H1 (cell line): ENCODE measurements at regions not wholly inside any gene's neighbourhood (a gene's known extent, or its start where the extent isn't known, plus 50 kb on each side); places are given as distances from the start of the nearest gene placed in this dataset.

Experiments
- CTCF ChIA-PET: fragments of 300-600 bp; sonication (Branson Sonifier 250); formaldehyde crosslinking; loops from one replicate; lab custom pipeline; 2021; ENCODE audit not compliant: partially characterized antibody; lab: Charles Lee
- POLR2A ChIA-PET: fragments of 300-600 bp; sonication (Branson Sonifier 250); formaldehyde crosslinking; loops from one replicate; lab custom pipeline; 2021; ENCODE audit warnings: inconsistent platforms; ENCODE audit not compliant: partially characterized antibody; lab: Charles Lee
- DNase-seq, 2 experiments: peaks; one replicate each; pipeline versions ENCODE4 v3.0.0 to v3.0.0-alpha.2; 2010 to 2022; ENCODE audit warnings: low spot score in 2 of 2, low read depth in 1 of 2, mixed read lengths in 1 of 2
- FAIRE-seq: peaks from 2 replicates; lab custom pipeline; 2011; peaks lifted over from hg19 to GRCh38; lab: Jason Lieb, UNC
- H2AFZ ChIP-seq: 2 replicates; pipeline ENCODE4 v1.8.1; 2012; ENCODE audit warnings: low read length, inconsistent platforms
- H2AK5ac ChIP-seq: 2 replicates; pipeline ENCODE4 v1.6.1; 2013; ENCODE audit warnings: low read depth, low read length
- H2BK120ac ChIP-seq: replicated peaks from 2 replicates; pipeline ENCODE3; 2013; ENCODE audit warnings: low read depth, low read length, inconsistent platforms
- H2BK12ac ChIP-seq: 2 replicates; pipeline ENCODE4 v1.6.1; 2013; ENCODE audit warnings: low read depth, low read length
- H2BK15ac ChIP-seq: 2 replicates; pipeline ENCODE4 v1.6.1; 2013; ENCODE audit warnings: low read length
- H2BK20ac ChIP-seq: 2 replicates; pipeline ENCODE4 v1.6.1; 2013; ENCODE audit warnings: low read length
- H2BK5ac ChIP-seq: 2 replicates; pipeline ENCODE4 v1.6.1; 2013; ENCODE audit warnings: low read depth, low read length
- H3K14ac ChIP-seq: 2 replicates; pipeline ENCODE4 v1.6.1; 2013; ENCODE audit warnings: inconsistent platforms; ENCODE audit not compliant: insufficient read length
- H3K18ac ChIP-seq: 2 replicates; pipeline ENCODE4 v1.6.1; 2013; ENCODE audit warnings: low read length; ENCODE audit errors: extremely low read depth
- H3K23ac ChIP-seq: 2 replicates; pipeline ENCODE4 v1.6.1; 2013; ENCODE audit warnings: inconsistent platforms; ENCODE audit not compliant: insufficient read length
- H3K23me2 ChIP-seq: 2 replicates; pipeline ENCODE4 v1.6.1; 2013; ENCODE audit warnings: low read depth, low read length
- H3K27ac ChIP-seq: 2 replicates; pipeline ENCODE4 v1.6.1; 2011; ENCODE audit warnings: low read depth, low read length, inconsistent platforms
- H3K27me3 ChIP-seq, 4 experiments: replicated peaks in 1 of 4; 1 replicate in 1 of 4; 2 replicates in 3 of 4; pipeline versions ENCODE4 v1.6.1 to v1.8.1; 2011 to 2013; ENCODE audit warnings: low read length in 3 of 4, mild to moderate bottlenecking in 3 of 4, inconsistent platforms in 2 of 4, mixed read lengths in 2 of 4, moderate library complexity in 1 of 4; ENCODE audit not compliant: control insufficient read depth in 3 of 4, insufficient read depth in 3 of 4; ENCODE audit errors: extremely low read depth in 1 of 4
- H3K36me3 ChIP-seq, 4 experiments: 2 replicates each; pipeline versions ENCODE4 v1.6.1 to v1.8.1; 2011 to 2013; ENCODE audit warnings: mild to moderate bottlenecking in 4 of 4, low read length in 3 of 4, moderate library complexity in 2 of 4, control low read depth in 1 of 4, inconsistent platforms in 1 of 4; ENCODE audit not compliant: insufficient read depth in 4 of 4, control insufficient read depth in 2 of 4
- H3K4ac ChIP-seq: replicated peaks from 2 replicates; pipeline ENCODE3; 2013; ENCODE audit warnings: low read length, low read depth, mixed read lengths, inconsistent platforms; ENCODE audit not compliant: insufficient read length
- H3K4me1 ChIP-seq, 4 experiments: replicated peaks in 1 of 4; 1 replicate in 1 of 4; 2 replicates in 3 of 4; pipeline versions ENCODE4 v1.6.1 to v1.8.1; 2011 to 2013; ENCODE audit warnings: low read length in 3 of 4, inconsistent platforms in 2 of 4, mixed read lengths in 1 of 4; ENCODE audit not compliant: insufficient read depth in 4 of 4, control insufficient read depth in 3 of 4
- H3K4me2 ChIP-seq, 2 experiments: 2 replicates each; pipeline versions ENCODE4 v1.6.1 to v1.8.1; 2011 to 2013; ENCODE audit warnings: low read depth in 2 of 2, low read length in 2 of 2, control low read depth in 1 of 2, inconsistent platforms in 1 of 2, mild to moderate bottlenecking in 1 of 2; ENCODE audit not compliant: insufficient read depth in 1 of 2
- H3K4me3 ChIP-seq, 4 experiments: fragments of 200-600, 300-600 bp in 1 of 4; sonication (generic), shearing (Covaris generic), sonication (Bioruptor Twin) in 1 of 4; 2 replicates each; pipeline versions ENCODE4 v1.5.1 to v1.8.1; 2011 to 2016; ENCODE audit warnings: low read length in 4 of 4, low read depth in 3 of 4, control low read depth in 2 of 4, inconsistent platforms in 2 of 4, mild to moderate bottlenecking in 2 of 4, mixed read lengths in 1 of 4, moderate library complexity in 1 of 4; ENCODE audit not compliant: insufficient read depth in 2 of 4; ENCODE audit errors: extremely low read depth in 1 of 4
- H3K56ac ChIP-seq: replicated peaks from 2 replicates; pipeline ENCODE3; 2013; ENCODE audit warnings: low read depth, mild to moderate bottlenecking, mixed read lengths, low read length, inconsistent platforms; ENCODE audit not compliant: insufficient read length
- H3K79me1 ChIP-seq: 2 replicates; pipeline ENCODE4 v1.6.1; 2013; ENCODE audit warnings: low read depth, low read length, control low read depth
- H3K79me2 ChIP-seq, 2 experiments: 2 replicates each; pipeline versions ENCODE4 v1.6.1 to v1.8.1; 2012 to 2013; ENCODE audit warnings: low read length in 2 of 2, mild to moderate bottlenecking in 2 of 2, inconsistent platforms in 1 of 2; ENCODE audit not compliant: insufficient read depth in 2 of 2, control insufficient read depth in 1 of 2
- H3K9ac ChIP-seq, 4 experiments: replicated peaks in 1 of 4; 1 replicate in 1 of 4; 2 replicates in 3 of 4; pipeline versions ENCODE4 v1.6.1 to v1.8.1; 2011 to 2013; ENCODE audit warnings: low read depth in 3 of 4, low read length in 3 of 4, control low read depth in 2 of 4, mild to moderate bottlenecking in 2 of 4, moderate library complexity in 2 of 4, inconsistent platforms in 1 of 4; ENCODE audit errors: extremely low read depth in 1 of 4
- H3K9me3 ChIP-seq, 2 experiments: 2 replicates each; pipeline versions ENCODE4 v1.6.1 to v1.8.1; 2012 to 2013; ENCODE audit warnings: mild to moderate bottlenecking in 2 of 2, moderate library complexity in 2 of 2, control low read depth in 1 of 2, inconsistent platforms in 1 of 2, low read depth in 1 of 2, low read length in 1 of 2, mixed read lengths in 1 of 2; ENCODE audit not compliant: insufficient read depth in 2 of 2
- H4K20me1 ChIP-seq, 2 experiments: replicated peaks in 1 of 2; 2 replicates each; pipeline versions ENCODE3 to v1.8.1; 2011 to 2013; ENCODE audit warnings: inconsistent platforms in 2 of 2, low read length in 2 of 2, mild to moderate bottlenecking in 1 of 2; ENCODE audit not compliant: insufficient read depth in 2 of 2, control insufficient read depth in 1 of 2
- H4K5ac ChIP-seq: 2 replicates; pipeline ENCODE4 v1.6.1; 2013; ENCODE audit warnings: low read length, low read depth, mixed read lengths, inconsistent platforms; ENCODE audit not compliant: insufficient read length
- H4K8ac ChIP-seq: 2 replicates; pipeline ENCODE4 v1.8.0; 2013; ENCODE audit warnings: mild to moderate bottlenecking, moderate library complexity, low read length, inconsistent platforms; ENCODE audit not compliant: insufficient read depth; ENCODE audit errors: extremely low read depth
- H4K91ac ChIP-seq: replicated peaks from 2 replicates; pipeline ENCODE3; 2013; ENCODE audit warnings: low read length, mixed read lengths, inconsistent platforms; ENCODE audit not compliant: insufficient read length
- ATF2 ChIP-seq: IDR thresholded peaks from 2 replicates; pipeline ENCODE4 v1.6.1; 2012; ENCODE audit warnings: low read length, inconsistent platforms
- CEBPB ChIP-seq: IDR thresholded peaks from 2 replicates; pipeline ENCODE4 v1.6.1; 2012; ENCODE audit warnings: low read depth, low read length
- CHD2 ChIP-seq: IDR thresholded peaks from 2 replicates; pipeline ENCODE4 v1.6.1; 2012; ENCODE audit warnings: low read length, improper control_type of control experiment
- CTBP2 ChIP-seq: IDR thresholded peaks from 2 replicates; pipeline ENCODE4 v1.7.0; 2011; ENCODE audit warnings: borderline replicate concordance, mild to moderate bottlenecking, moderate library complexity, mixed read lengths, low read length; ENCODE audit not compliant: insufficient read depth, insufficient read length
- E2F6 ChIP-seq: IDR thresholded peaks from 2 replicates; pipeline ENCODE4 v1.6.1; 2012; ENCODE audit warnings: inconsistent platforms
- GTF2F1 ChIP-seq: IDR thresholded peaks from 2 replicates; pipeline ENCODE4 v1.6.1; 2012; ENCODE audit warnings: low read depth, low read length, improper control_type of control experiment, borderline replicate concordance
- NANOG ChIP-seq: IDR thresholded peaks from 2 replicates; pipeline ENCODE4 v1.6.1; 2011; ENCODE audit warnings: low read length, low read depth, mild to moderate bottlenecking, inconsistent platforms; ENCODE audit not compliant: insufficient read depth, poor library complexity, severe bottlenecking
- SAP30 ChIP-seq: fragments of 300-600 bp; sonication (generic); IDR thresholded peaks from 2 replicates; pipeline ENCODE4 v1.7.1; 2012; ENCODE audit warnings: low read length, moderate library complexity, mild to moderate bottlenecking, inconsistent platforms; ENCODE audit not compliant: insufficient read depth, insufficient replicate concordance
- SRF ChIP-seq: IDR thresholded peaks from 2 replicates; pipeline ENCODE4 v1.6.1; 2011; ENCODE audit warnings: mild to moderate bottlenecking, low read depth, low read length, moderate library complexity
- SUZ12 ChIP-seq: fragments of 200-600 bp; sonication (generic); IDR thresholded peaks from 2 replicates; pipeline ENCODE4 v1.6.1; 2012; ENCODE audit warnings: mild to moderate bottlenecking, inconsistent platforms, low read length, moderate library complexity, mixed read lengths
- ZNF274 ChIP-seq: IDR thresholded peaks from 2 replicates; pipeline ENCODE4 v1.7.0; 2012; ENCODE audit warnings: low read length, borderline replicate concordance; ENCODE audit errors: extremely low read depth
- WGBS, 2 experiments: shearing (Covaris generic) in 1 of 2; methylation state at CpG; one replicate each; pipeline versions ENCODE4 v1.1.6 to v1.1.7; 2013 to 2015; ENCODE audit warnings: low lambda C conversion rate in 2 of 2, mixed read lengths in 2 of 2, inconsistent platforms in 1 of 2, low coverage in 1 of 2, missing lambda C conversion rate in 1 of 2; ENCODE audit not compliant: insufficient replicate concordance in 2 of 2, insufficient coverage in 1 of 2, insufficient read length in 1 of 2; ENCODE audit errors: extremely low coverage in 1 of 2, missing lambda C conversion rate in 1 of 2; 5-methylcytosine and 5-hydroxymethylcytosine counted together

GRCh38 chr10:3648576-3648975 is 136.4 kb downstream of the KLF6 start:
- H3K23ac ChIP-seq: peak overlapping the region; percentile 28
- no peak overlapping the region for H2BK5ac ChIP-seq
- CTCF ChIA-PET: interaction anchor here (0.7 to 0.9 kb wide), 2 partner anchors 17 to 640 kb away, joined by 3 read pairs; no protein-coding TSS in a partner anchor
- TF ChIP-seq ATF2: no peak
- no peak for TF ChIP-seq ZNF274
- TF ChIP-seq SUZ12: no peak
- TF ChIP-seq GTF2F1: no peak
- no peak for TF ChIP-seq E2F6
- TF ChIP-seq CEBPB: no peak
- TF ChIP-seq CHD2: no peak
- no peak for TF ChIP-seq CTBP2
- TF ChIP-seq SAP30: no peak
- TF ChIP-seq SRF: no peak
- no peak for TF ChIP-seq NANOG

More at GRCh38 chr10:3648576-3648975, 136.4 kb downstream of the KLF6 start:
- H2BK12ac ChIP-seq: no peak overlapping the region; the same call in 1 of the 2 replicates
- no peak overlapping the region for H4K5ac ChIP-seq
- H4K20me1 ChIP-seq: peaks cover 0 to 2% of the 10 kb centered on the region in 2 experiments
- H3K79me1 ChIP-seq: no peaks in the 10 kb centered on the region
- no peak overlapping the region for H3K4me2 ChIP-seq
- no peak overlapping the region for H3K18ac ChIP-seq
- peak overlapping the region; percentile 25 for H4K91ac ChIP-seq
- no peak overlapping the region for H3K56ac ChIP-seq
- peak overlapping the region; percentile 54; the same call in 1 of the 2 replicates for H2AK5ac ChIP-seq
- no peak overlapping the region; a peak in 1 of 7 replicates for H3K9ac ChIP-seq
- peak overlapping the region; percentile 43 for H2BK120ac ChIP-seq
- no peak for FAIRE-seq
- H4K8ac ChIP-seq: no peak overlapping the region
- H3K23me2 ChIP-seq: no peaks in the 10 kb centered on the region; the same call in 1 of the 2 replicates
- no peak overlapping the region for H2BK20ac ChIP-seq
- no peaks in the 10 kb centered on the region for H3K9me3 ChIP-seq
- 78% methylated on average over 6 of the region's 6 CpGs; no CpG with 5 or more reads in 1 of the 2 experiments for WGBS, 2 experiments
- no peak overlapping the region for H2AFZ ChIP-seq
- POLR2A ChIA-PET: no interaction called here
- peak overlapping the region; percentile 82 for H2BK15ac ChIP-seq
- peak overlapping the region; percentile 94 for H3K4ac ChIP-seq
- DNase-seq: no peak
- H3K4me1 ChIP-seq: peaks cover 0 to 8% (median 2%) of the 10 kb centered on the region in 4 experiments; a peak in 3 of 7 replicates
- H3K79me2 ChIP-seq: no peaks in the 10 kb centered on the region
- H3K14ac ChIP-seq: no peak overlapping the region
- H3K27ac ChIP-seq: no peak overlapping the region; the same call in 1 of the 2 replicates
- H3K4me3 ChIP-seq: no peak overlapping the region
- no peaks in the 10 kb centered on the region for H3K27me3 ChIP-seq
- no peaks in the 10 kb centered on the region for H3K36me3 ChIP-seq
